ENCODE measurements at regions not wholly inside any gene's neighbourhood (a gene's known extent, or its start where the extent isn't known, plus 50 kb on each side); places are given as distances from the start of the nearest gene placed in this dataset.

- no peak for TF ChIP-seq CTCF (IDR thresholded peaks at IDR 0.05; ENCODE audit: low read depth, low read length)
- DNase-seq = no peak
Measured at GRCh38 chr11:34830648-34831047, 85.5 kb downstream of the APIP start.

GRCh38 chr11:34830035-34830434 lies 86.1 kb downstream of the APIP start:
- Histone ChIP-seq H3K27ac (no peak overlapping the region), H3K36me3 (no peaks in the 10 kb centered on the region), H3K4me3 (ENCODE audit: low read depth, low read length) (no peak overlapping the region), H3K9me3 (ENCODE audit: severe bottlenecking) (no peaks in the 10 kb centered on the region), H3K27me3 (ENCODE audit: insufficient read depth, low read depth, severe bottlenecking) (no peaks in the 10 kb centered on the region)
- no peak for TF ChIP-seq CTCF (IDR thresholded peaks at IDR 0.05; ENCODE audit: low read depth, low read length)
- no peak for DNase-seq

More at GRCh38 chr11:34830648-34831047, 85.5 kb downstream of the APIP start:
- H3K27me3 ChIP-seq (ENCODE audit: insufficient read depth, low read depth, severe bottlenecking) = no peaks in the 10 kb centered on the region
- no peak overlapping the region for H3K4me3 ChIP-seq (ENCODE audit: low read depth, low read length)
- H3K36me3 ChIP-seq = no peaks in the 10 kb centered on the region
- no peaks in the 10 kb centered on the region for H3K9me3 ChIP-seq (ENCODE audit: severe bottlenecking)
- H3K27ac ChIP-seq = no peak overlapping the region

GRCh38 chr11:34827228-34827627 lies 89.0 kb downstream of the APIP start:
- no peaks in the 10 kb centered on the region for H3K27me3 ChIP-seq (ENCODE audit: insufficient read depth, low read depth, severe bottlenecking)
- no peak overlapping the region for H3K4me3 ChIP-seq (ENCODE audit: low read depth, low read length)
- no peaks in the 10 kb centered on the region for H3K36me3 ChIP-seq
- no peak for TF ChIP-seq CTCF (IDR thresholded peaks at IDR 0.05; ENCODE audit: low read depth, low read length)
- no peak for DNase-seq
- no peak overlapping the region for H3K27ac ChIP-seq
- H3K9me3 ChIP-seq (ENCODE audit: severe bottlenecking) = no peaks in the 10 kb centered on the region

- no peak for DNase-seq
- H3K27ac ChIP-seq = no peak overlapping the region
- H3K27me3 ChIP-seq (ENCODE audit: insufficient read depth, low read depth, severe bottlenecking) = no peaks in the 10 kb centered on the region
- H3K4me3 ChIP-seq (ENCODE audit: low read depth, low read length) = no peak overlapping the region
- no peaks in the 10 kb centered on the region for H3K36me3 ChIP-seq
- H3K9me3 ChIP-seq (ENCODE audit: severe bottlenecking) = no peaks in the 10 kb centered on the region
- TF ChIP-seq CTCF (IDR thresholded peaks at IDR 0.05; ENCODE audit: low read depth, low read length) = no peak
Measured at GRCh38 chr11:34826384-34826726, 89.8 kb downstream of the APIP start.

GRCh38 chr11:34825670-34826383 lies 90.4 kb downstream of the APIP start:
- no peak for TF ChIP-seq CTCF (IDR thresholded peaks at IDR 0.05; ENCODE audit: low read depth, low read length)
- H3K4me3 ChIP-seq (ENCODE audit: low read depth, low read length) = no peak overlapping the region

GRCh38 chr11:34825315-34825669 lies 90.9 kb downstream of the APIP start:
- no peak for TF ChIP-seq CTCF (IDR thresholded peaks at IDR 0.05; ENCODE audit: low read depth, low read length)
- no peaks in the 10 kb centered on the region for H3K36me3 ChIP-seq
- no peak overlapping the region for H3K4me3 ChIP-seq (ENCODE audit: low read depth, low read length)
- H3K27me3 ChIP-seq (ENCODE audit: insufficient read depth, low read depth, severe bottlenecking) = no peaks in the 10 kb centered on the region
- no peak for DNase-seq
- H3K27ac ChIP-seq = no peak overlapping the region
- H3K9me3 ChIP-seq (ENCODE audit: severe bottlenecking) = no peaks in the 10 kb centered on the region

More at GRCh38 chr11:34825670-34826383, 90.4 kb downstream of the APIP start:
- Histone ChIP-seq H3K27ac (no peak overlapping the region), H3K36me3 (no peaks in the 10 kb centered on the region), H3K27me3 (ENCODE audit: insufficient read depth, low read depth, severe bottlenecking) (no peaks in the 10 kb centered on the region), H3K9me3 (ENCODE audit: severe bottlenecking) (no peaks in the 10 kb centered on the region)
- DNase-seq = no peak

Measured in WERI-Rb-1 (cell line).